Germinal center (tissue), 1 donor: ENCODE measurements at regions not wholly inside any gene's neighbourhood (a gene's known extent, or its start where the extent isn't known, plus 50 kb on each side); places are given as distances from the start of the nearest gene placed in this dataset.

Experiments
- DNase-seq: peaks from one replicate; pipeline ENCODE4 v3.0.0; 2012; ENCODE audit warnings: mixed read lengths, low spot score

- DNase-seq = no peak
These were observed 206.0 kb upstream of the PLEKHG7 start for GRCh38 chr12:92496790-92497189.

- DNase-seq = no peak
These were observed 207.7 kb upstream of the PLEKHG7 start for GRCh38 chr12:92495108-92495507.

GRCh38 chr12:92493816-92494215, 209.0 kb upstream of the PLEKHG7 start:
- no peak for DNase-seq

- DNase-seq = no peak
These were observed 209.8 kb upstream of the PLEKHG7 start for GRCh38 chr12:92492995-92493394.

- DNase-seq = no peak
These were observed 210.5 kb upstream of the PLEKHG7 start for GRCh38 chr12:92492291-92492690.

GRCh38 chr12:92489781-92490180, 213.0 kb upstream of the PLEKHG7 start:
- DNase-seq = no peak

- DNase-seq = peak; percentile 33
These were observed 214.1 kb upstream of the PLEKHG7 start for GRCh38 chr12:92488735-92489134.

GRCh38 chr12:92487138-92487485, 215.7 kb upstream of the PLEKHG7 start:
- no peak for DNase-seq

- DNase-seq = no peak
These were observed 216.2 kb upstream of the PLEKHG7 start for GRCh38 chr12:92486443-92487137.

- no peak for DNase-seq
These were observed 217.1 kb upstream of the PLEKHG7 start for GRCh38 chr12:92485351-92486348.

- DNase-seq = no peak
These were observed 220.2 kb upstream of the PLEKHG7 start for GRCh38 chr12:92482599-92482998.

- no peak for DNase-seq
These were observed 221.7 kb upstream of the PLEKHG7 start for GRCh38 chr12:92481066-92481465.

GRCh38 chr12:92478692-92479091, 224.1 kb upstream of the PLEKHG7 start:
- DNase-seq = no peak

GRCh38 chr12:92476844-92477243, 225.9 kb upstream of the PLEKHG7 start:
- no peak for DNase-seq

GRCh38 chr12:92473564-92473963, 229.2 kb upstream of the PLEKHG7 start:
- DNase-seq = no peak

GRCh38 chr12:92472201-92472600, 230.6 kb upstream of the PLEKHG7 start:
- no peak for DNase-seq

- DNase-seq = peak; percentile 20
These were observed 231.2 kb upstream of the PLEKHG7 start for GRCh38 chr12:92471551-92471950.

GRCh38 chr12:92470608-92471021, 232.2 kb upstream of the PLEKHG7 start:
- DNase-seq = no peak

GRCh38 chr12:92469837-92470236, 233.0 kb upstream of the PLEKHG7 start:
- DNase-seq = no peak

- no peak for DNase-seq
These were observed 234.3 kb upstream of the PLEKHG7 start for GRCh38 chr12:92468358-92469020.

GRCh38 chr12:92467886-92468285, 234.9 kb upstream of the PLEKHG7 start:
- DNase-seq = no peak
